Transverse colon (tissue), 4 donors: ENCODE measurements at regions not wholly inside any gene's neighbourhood (a gene's known extent, or its start where the extent isn't known, plus 50 kb on each side); places are given as distances from the start of the nearest gene placed in this dataset.
"Not testable (repeated sequence)": the region's sequence is repeated elsewhere in the genome, so short reads cannot be mapped to it uniquely, and the experiment has no call there.

Experiments
- EP300 ChIP-seq: sonication (generic); formaldehyde crosslinking; IDR thresholded peaks from one replicate; pipeline ENCODE4 v1.6.1; 2017; ENCODE audit warnings: antibody characterized with exemption, low read depth
- POLR2A ChIP-seq: fragments of 450-650 bp; IDR thresholded peaks from one replicate; pipeline ENCODE4 v1.6.1; 2016; ENCODE audit warnings: antibody characterized with exemption, mild to moderate bottlenecking, moderate library complexity
- POLR2AphosphoS5 ChIP-seq, 3 donors: sonication (generic); formaldehyde crosslinking; IDR thresholded peaks; one replicate each; pipeline ENCODE4 v1.6.1; 2016; ENCODE audit warnings: antibody characterized with exemption in 3 of 3
- TF ChIP-seq, protein P1 (sequence below), 5 experiments: fragments of 200-600 bp in 3 of 5; fragments of 450-650 bp in 2 of 5; sonication (generic) in 3 of 5; IDR thresholded peaks; 1 replicate in 2 of 5; 2 replicates in 3 of 5; pipeline ENCODE4 v1.5.1; 2016 to 2017; ENCODE audit warnings: antibody characterized with exemption in 5 of 5, inconsistent platforms in 3 of 5, mild to moderate bottlenecking in 2 of 5, moderate library complexity in 1 of 5

DNA sequence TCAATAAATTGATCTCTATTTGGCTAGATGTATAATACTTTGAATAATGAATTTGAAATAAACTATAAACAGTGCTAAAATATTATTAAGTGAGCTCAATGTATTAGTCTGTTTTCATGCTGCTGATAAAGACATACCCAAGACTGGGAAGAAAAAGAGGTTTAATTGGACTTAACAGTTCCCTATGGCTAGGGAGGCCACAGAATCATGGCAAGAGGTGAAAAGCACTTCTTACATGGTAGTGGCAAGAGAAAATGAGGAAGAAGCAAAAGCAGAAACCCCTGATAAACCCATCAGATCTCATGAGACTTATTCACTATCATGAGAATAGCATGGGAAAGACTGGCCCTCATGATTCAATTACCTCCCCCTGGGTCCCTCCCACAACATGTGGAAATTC lies 2092.4 kb upstream of the ACO1 start:
- TF ChIP-seq POLR2A; POLR2AphosphoS5 (IDR thresholded peaks at IDR 0.05); EP300: not testable (repeated sequence)
- TF ChIP-seq, protein P1, sequence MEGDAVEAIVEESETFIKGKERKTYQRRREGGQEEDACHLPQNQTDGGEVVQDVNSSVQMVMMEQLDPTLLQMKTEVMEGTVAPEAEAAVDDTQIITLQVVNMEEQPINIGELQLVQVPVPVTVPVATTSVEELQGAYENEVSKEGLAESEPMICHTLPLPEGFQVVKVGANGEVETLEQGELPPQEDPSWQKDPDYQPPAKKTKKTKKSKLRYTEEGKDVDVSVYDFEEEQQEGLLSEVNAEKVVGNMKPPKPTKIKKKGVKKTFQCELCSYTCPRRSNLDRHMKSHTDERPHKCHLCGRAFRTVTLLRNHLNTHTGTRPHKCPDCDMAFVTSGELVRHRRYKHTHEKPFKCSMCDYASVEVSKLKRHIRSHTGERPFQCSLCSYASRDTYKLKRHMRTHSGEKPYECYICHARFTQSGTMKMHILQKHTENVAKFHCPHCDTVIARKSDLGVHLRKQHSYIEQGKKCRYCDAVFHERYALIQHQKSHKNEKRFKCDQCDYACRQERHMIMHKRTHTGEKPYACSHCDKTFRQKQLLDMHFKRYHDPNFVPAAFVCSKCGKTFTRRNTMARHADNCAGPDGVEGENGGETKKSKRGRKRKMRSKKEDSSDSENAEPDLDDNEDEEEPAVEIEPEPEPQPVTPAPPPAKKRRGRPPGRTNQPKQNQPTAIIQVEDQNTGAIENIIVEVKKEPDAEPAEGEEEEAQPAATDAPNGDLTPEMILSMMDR (IDR thresholded peaks at IDR 0.05), result not testable (repeated sequence)
